Spleen (tissue), 7 donors: ENCODE measurements at regions not wholly inside any gene's neighbourhood (a gene's known extent, or its start where the extent isn't known, plus 50 kb on each side); places are given as distances from the start of the nearest gene placed in this dataset.

ENCODE experiments used
- CTCF ChIP-seq, 11 experiments: fragments of 200-600 bp in 7 of 11; fragments of 450-650 bp in 4 of 11; sonication (generic) in 4 of 11; IDR thresholded peaks in 8 of 11; conservative IDR thresholded peaks in 3 of 11; 1 replicate in 7 of 11; 2 replicates in 4 of 11; pipeline versions ENCODE4 v1.4.0 to v1.8.0; 2016 to 2021; ENCODE audit warnings: antibody characterized with exemption in 11 of 11, inconsistent platforms in 4 of 11, mild to moderate bottlenecking in 1 of 11
- POLR2A ChIP-seq, 3 donors: fragments of 450-650 bp; IDR thresholded peaks; one replicate each; pipeline ENCODE4 v1.5.1; 2017; ENCODE audit warnings: antibody characterized with exemption in 3 of 3, mild to moderate bottlenecking in 1 of 3
- donor health status: DM: no; HTN: no; CAD: no; lungs with moderate emphysema.
- donor health status: DM: no; HTN: no; CAD: no.
- donor health status: DM: no; HTN: no; CAD: no.

GRCh38 chr10:61316676-61317265 lies 136.4 kb downstream of the TMEM26 start:
- TF ChIP-seq CTCF (IDR thresholded peaks at IDR 0.05 in 8 of 11, conservative IDR thresholded peaks at IDR 0.05 in 3 of 11): no peak
- TF ChIP-seq POLR2A (IDR thresholded peaks at IDR 0.05): no peak
